MCF 10A (cell line): ENCODE measurements at regions not wholly inside any gene's neighbourhood (a gene's known extent, or its start where the extent isn't known, plus 50 kb on each side); places are given as distances from the start of the nearest gene placed in this dataset.

Experiments used
- BruUV-seq: library from RNA; stranded (reverse); fragments of 400-500 nt; replicated peaks from 2 replicates; lab custom pipeline; 2021; lab: Mats Ljungman, UMichigan
- CTCF ChIA-PET: fragments of 300-600 bp; sonication (Branson Sonifier 250); formaldehyde crosslinking; extraction: SDS; loops from one replicate; lab custom pipeline; 2021; ENCODE audit warnings: antibody characterized with exemption, inconsistent platforms; lab: Yijun Ruan, JAX
- POLR2A ChIA-PET: fragments of 300-600, 350-650 bp; sonication (Branson Sonifier 250); formaldehyde crosslinking; extraction: SDS; loops from one replicate; lab custom pipeline; 2020; ENCODE audit warnings: antibody characterized with exemption, inconsistent platforms; lab: Yijun Ruan, JAX
- DNase-seq: peaks from one replicate; pipeline ENCODE4 v3.0.0-alpha.2; 2018; ENCODE audit not compliant: unreplicated experiment
- H3K27ac Mint-ChIP-seq: one replicate; pipeline ENCODE4 v1.8.0; 2022; ENCODE audit warnings: mild to moderate bottlenecking, low read depth, mixed read lengths; ENCODE audit not compliant: unreplicated experiment
- H3K27me3 Mint-ChIP-seq: one replicate; pipeline ENCODE4 v1.8.0; 2022; ENCODE audit warnings: mixed read lengths; ENCODE audit not compliant: insufficient read depth, unreplicated experiment
- H3K36me3 Mint-ChIP-seq: one replicate; pipeline ENCODE4 v1.8.0; 2022; ENCODE audit warnings: mild to moderate bottlenecking, moderate library complexity, mixed read lengths; ENCODE audit not compliant: insufficient read depth, unreplicated experiment
- H3K4me1 Mint-ChIP-seq: one replicate; pipeline ENCODE4 v1.8.0; 2022; ENCODE audit warnings: mixed read lengths; ENCODE audit not compliant: insufficient read depth, unreplicated experiment
- H3K4me3 Mint-ChIP-seq: one replicate; pipeline ENCODE4 v1.8.0; 2022; ENCODE audit warnings: mild to moderate bottlenecking, moderate library complexity, mixed read lengths; ENCODE audit not compliant: unreplicated experiment
- H3K9me3 Mint-ChIP-seq: one replicate; pipeline ENCODE4 v1.8.0; 2022; ENCODE audit warnings: mixed read lengths; ENCODE audit not compliant: unreplicated experiment
- intact Hi-C: fragments of 100-400 bp; cut with micrococcal nuclease; formaldehyde crosslinking; loops from 2 replicates; pipeline ENCODE4 v1.14.1; 2022
- TF ChIP-seq, protein P1 (sequence below): fragments of 200-600 bp; IDR thresholded peaks from one replicate; pipeline ENCODE4 v1.8.0; 2022; ENCODE audit warnings: antibody characterized with exemption, mild to moderate bottlenecking; ENCODE audit not compliant: unreplicated experiment

DNA sequence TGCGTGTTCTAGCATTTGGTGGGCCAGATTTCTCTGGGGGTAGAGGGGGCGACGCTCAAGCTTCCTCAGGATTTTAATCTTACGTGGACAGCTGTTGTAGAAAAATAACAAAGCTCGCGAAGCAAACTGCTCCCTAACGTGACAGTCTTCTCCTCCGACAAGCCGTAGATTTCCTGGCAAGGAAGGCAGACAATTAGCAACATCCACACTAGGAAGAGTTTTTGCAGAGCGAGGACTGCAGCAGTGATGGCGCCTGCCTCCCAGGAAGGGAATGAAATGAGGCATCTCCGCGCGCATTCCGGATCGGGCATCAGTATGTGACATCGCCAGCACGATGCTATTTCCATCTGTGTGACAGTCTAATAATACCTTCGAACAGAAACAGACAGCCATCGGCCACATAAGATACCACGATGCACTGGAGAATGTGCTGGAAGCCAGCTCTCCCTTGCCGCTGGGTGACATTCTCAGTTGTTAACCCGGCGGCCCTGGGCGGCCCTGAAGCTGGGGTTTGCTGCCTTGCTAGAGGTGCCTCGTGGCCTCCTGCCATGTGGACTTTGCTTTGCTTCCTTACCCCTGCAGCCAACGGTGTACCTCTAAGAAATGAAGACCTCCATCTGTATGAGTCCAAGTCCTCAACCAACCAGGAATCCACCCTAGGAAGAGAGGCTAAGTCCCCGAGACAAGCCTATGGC lies 101.8 kb upstream of the AGAP1 start:
- Mint-ChIP-seq H3K4me3 (no peak overlapping the region), H3K27me3 (no peaks in the 10 kb centered on the region), H3K36me3 (peaks cover 5% of the 10 kb centered on the region), H3K9me3 (no peaks in the 10 kb centered on the region), H3K4me1 (peaks cover 28% of the 10 kb centered on the region), H3K27ac (no peak overlapping the region)
- no peak for DNase-seq
- BruUV-seq: no TSS peak
- ChIA-PET CTCF (no interaction called here), POLR2A (interaction anchor here (0.5 to 0.9 kb wide), 2 partner anchors 122 to 1092 kb away, joined by 4 read pairs; no protein-coding TSS in a partner anchor)
- TF ChIP-seq, protein P1, sequence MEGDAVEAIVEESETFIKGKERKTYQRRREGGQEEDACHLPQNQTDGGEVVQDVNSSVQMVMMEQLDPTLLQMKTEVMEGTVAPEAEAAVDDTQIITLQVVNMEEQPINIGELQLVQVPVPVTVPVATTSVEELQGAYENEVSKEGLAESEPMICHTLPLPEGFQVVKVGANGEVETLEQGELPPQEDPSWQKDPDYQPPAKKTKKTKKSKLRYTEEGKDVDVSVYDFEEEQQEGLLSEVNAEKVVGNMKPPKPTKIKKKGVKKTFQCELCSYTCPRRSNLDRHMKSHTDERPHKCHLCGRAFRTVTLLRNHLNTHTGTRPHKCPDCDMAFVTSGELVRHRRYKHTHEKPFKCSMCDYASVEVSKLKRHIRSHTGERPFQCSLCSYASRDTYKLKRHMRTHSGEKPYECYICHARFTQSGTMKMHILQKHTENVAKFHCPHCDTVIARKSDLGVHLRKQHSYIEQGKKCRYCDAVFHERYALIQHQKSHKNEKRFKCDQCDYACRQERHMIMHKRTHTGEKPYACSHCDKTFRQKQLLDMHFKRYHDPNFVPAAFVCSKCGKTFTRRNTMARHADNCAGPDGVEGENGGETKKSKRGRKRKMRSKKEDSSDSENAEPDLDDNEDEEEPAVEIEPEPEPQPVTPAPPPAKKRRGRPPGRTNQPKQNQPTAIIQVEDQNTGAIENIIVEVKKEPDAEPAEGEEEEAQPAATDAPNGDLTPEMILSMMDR: no peak
- intact Hi-C loops: no loop called here

DNA sequence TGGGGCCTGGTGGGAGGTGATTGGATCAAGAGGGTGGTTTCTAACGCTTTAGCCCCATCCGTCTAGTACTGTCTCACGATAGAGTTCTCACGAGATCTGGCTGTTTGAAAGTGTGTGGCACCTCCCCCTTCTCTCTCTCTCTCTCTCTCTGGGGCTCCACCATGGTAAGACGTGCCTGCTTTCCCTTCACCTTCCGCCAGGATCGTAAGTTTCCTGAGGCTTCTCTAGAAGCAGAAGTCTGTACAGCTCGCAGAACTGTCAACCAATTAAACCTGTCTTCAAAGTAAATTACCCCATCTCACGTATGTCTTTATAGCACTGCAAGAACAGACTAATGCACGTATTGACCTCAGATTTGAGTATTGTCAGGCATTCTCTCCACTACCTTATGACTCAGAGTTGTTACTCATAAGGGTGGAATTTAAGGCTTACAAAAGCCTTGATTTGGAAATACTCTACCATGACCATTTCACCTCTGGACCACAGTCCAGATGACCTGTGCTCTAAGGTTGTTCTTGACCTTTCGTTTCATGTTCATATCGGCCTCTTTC lies 99.5 kb upstream of the AGAP1 start:
- ChIA-PET CTCF (interaction anchor here (0.6 to 0.8 kb wide), 3 partner anchors 9 to 369 kb away, joined by 3 read pairs; no protein-coding TSS in a partner anchor), POLR2A (interaction anchor here (0.7 to 1.6 kb wide), 5 partner anchors 8 to 1063 kb away, joined by 3 to 5 read pairs (median 4); no protein-coding TSS in a partner anchor)
- intact Hi-C loops: no loop called here
- peak overlapping the region; percentile 59 for H3K4me3 Mint-ChIP-seq
- peaks cover 5% of the 10 kb centered on the region for H3K36me3 Mint-ChIP-seq
- peak overlapping the region; percentile 69 for H3K27ac Mint-ChIP-seq
- BruUV-seq: no TSS peak
- peak; percentile 95 for DNase-seq
- no peaks in the 10 kb centered on the region for H3K27me3 Mint-ChIP-seq
- H3K4me1 Mint-ChIP-seq: peaks cover 28% of the 10 kb centered on the region
- no peaks in the 10 kb centered on the region for H3K9me3 Mint-ChIP-seq
- TF ChIP-seq, protein P1: peak; percentile 17

DNA sequence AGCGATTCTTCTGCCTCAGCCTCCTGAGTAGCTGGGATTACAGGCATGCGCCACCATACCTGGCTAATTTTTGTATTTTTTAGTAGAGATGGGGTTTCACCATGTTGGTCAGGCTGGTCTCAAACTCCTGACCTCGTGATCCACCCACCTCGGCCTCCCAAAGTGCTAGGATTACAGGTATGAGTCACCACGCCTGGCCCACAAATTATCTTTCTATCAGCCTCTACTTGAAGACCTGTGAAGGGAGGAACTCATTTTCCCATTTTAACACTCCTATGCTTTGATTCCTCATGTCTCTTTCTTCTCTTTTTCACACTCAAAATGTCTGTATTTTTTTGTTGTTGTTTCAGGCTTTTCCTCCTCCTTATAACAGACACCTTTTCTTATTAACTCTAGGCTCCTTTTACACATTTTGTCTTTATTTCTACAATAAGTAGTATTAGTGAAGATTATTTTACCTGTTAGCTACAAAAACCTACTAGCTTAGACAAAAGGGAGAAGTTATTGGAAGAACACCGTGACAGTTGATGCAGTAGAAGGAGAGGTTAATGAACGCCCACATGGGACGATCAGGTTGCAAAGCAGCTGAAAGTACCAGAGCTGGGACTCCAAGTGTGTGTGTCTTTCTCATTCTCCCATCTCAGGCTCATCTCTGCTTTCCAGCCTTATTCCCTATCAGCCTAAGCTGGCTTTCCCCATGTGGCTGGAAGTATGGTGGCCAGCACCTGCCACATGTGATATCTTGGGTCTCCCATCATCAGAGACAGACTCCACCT lies 97.6 kb upstream of the AGAP1 start:
- no peak overlapping the region for H3K27ac Mint-ChIP-seq
- H3K27me3 Mint-ChIP-seq: no peaks in the 10 kb centered on the region
- peaks cover 22% of the 10 kb centered on the region for H3K4me1 Mint-ChIP-seq
- H3K4me3 Mint-ChIP-seq: no peak overlapping the region
- no peak for DNase-seq
- intact Hi-C loops: no loop called here
- peaks cover 5% of the 10 kb centered on the region for H3K36me3 Mint-ChIP-seq
- H3K9me3 Mint-ChIP-seq: no peaks in the 10 kb centered on the region
- ChIA-PET CTCF (interaction anchor here (1.3 kb wide), 1 partner anchor 199 kb away, joined by 5 read pairs; no protein-coding TSS in a partner anchor), POLR2A (interaction anchor here (0.7 kb wide), 1 partner anchor 14 kb away, joined by 5 read pairs; no protein-coding TSS in a partner anchor)
- TF ChIP-seq, protein P1: no peak
- BruUV-seq: no TSS peak
